K562 (cell line): ENCODE measurements at regions not wholly inside any gene's neighbourhood (a gene's known extent, or its start where the extent isn't known, plus 50 kb on each side); places are given as distances from the start of the nearest gene placed in this dataset.

Source experiments
- ATAC-seq: fragments of 200-7000 bp; cut with Tn5 transposase; 3 replicates; pipeline ENCODE4 v1.9.1; 2020; ENCODE audit warnings: moderate library complexity
- BruUV-seq: library from RNA; stranded (reverse); fragments of 400-500 nt; replicated peaks from 2 replicates; lab custom pipeline; 2021; lab: Mats Ljungman, UMichigan
- CTCF ChIA-PET: fragments of 300-600 bp; formaldehyde crosslinking; extraction: SDS; loops from one replicate; lab custom pipeline; 2021; ENCODE audit warnings: low intra/inter-chr PET ratio; lab: Yijun Ruan, JAX
- POLR2A ChIA-PET: fragments of 300-600, 350-650 bp; sonication (Branson Sonifier 250); formaldehyde crosslinking; extraction: SDS; loops from one replicate; lab custom pipeline; 2021; ENCODE audit warnings: antibody characterized with exemption, inconsistent platforms; lab: Yijun Ruan, JAX
- DNase-seq, 4 experiments: peaks; one replicate each; pipeline versions ENCODE4 v3.0.0 to v3.0.0-alpha.2; 2011 to 2018; ENCODE audit warnings: low spot score in 3 of 4, mixed read lengths in 3 of 4; ENCODE audit errors: extremely low read depth in 1 of 4
- FAIRE-seq: peaks from 2 replicates; lab custom pipeline; 2011; peaks lifted over from hg19 to GRCh38; lab: Jason Lieb, UNC
- H2AFZ ChIP-seq: 2 replicates; pipeline ENCODE4 v1.6.0; 2011; ENCODE audit warnings: low read depth, low read length, control low read depth, inconsistent platforms
- H3K27ac ChIP-seq: fragments of 200-600 bp; 3 replicates; pipeline ENCODE4 v1.8.0; 2011; ENCODE audit warnings: low read depth, mild to moderate bottlenecking, control low read depth, inconsistent platforms, low read length, moderate library complexity, mixed read lengths; ENCODE audit errors: extremely low read depth
- H3K27me3 ChIP-seq, 2 experiments: fragments of 300-600 bp in 1 of 2; 2 replicates in 1 of 2; 3 replicates in 1 of 2; pipeline versions ENCODE4 v1.6.0 to v1.8.0; 2011; ENCODE audit warnings: inconsistent platforms in 2 of 2, low read length in 2 of 2, mild to moderate bottlenecking in 1 of 2, mixed read lengths in 1 of 2, moderate library complexity in 1 of 2; ENCODE audit not compliant: control insufficient read depth in 2 of 2, insufficient read depth in 2 of 2
- H3K36me3 ChIP-seq: fragments of 300-600 bp; 3 replicates; pipeline ENCODE4 v1.8.0; 2011; ENCODE audit warnings: mild to moderate bottlenecking, low read length, inconsistent platforms; ENCODE audit not compliant: control insufficient read depth, insufficient read depth
- H3K4me1 ChIP-seq, 2 experiments: fragments of 200-600 bp in 1 of 2; replicated peaks in 1 of 2; 2 replicates in 1 of 2; 3 replicates in 1 of 2; pipeline versions ENCODE4 v1.5.1 to v1.8.0; 2011; ENCODE audit warnings: inconsistent platforms in 2 of 2, low read length in 2 of 2, mild to moderate bottlenecking in 1 of 2, mixed read lengths in 1 of 2, moderate library complexity in 1 of 2; ENCODE audit not compliant: control insufficient read depth in 2 of 2, insufficient read depth in 2 of 2
- H3K4me2 ChIP-seq: 2 replicates; pipeline ENCODE4 v1.6.1; 2011; ENCODE audit warnings: low read length, control low read depth, inconsistent platforms, mixed read lengths; ENCODE audit not compliant: insufficient read depth
- H3K4me3 ChIP-seq: fragments of 200-600 bp; sonication (generic), shearing (Covaris generic); 2 replicates; pipeline ENCODE4 v1.5.1; 2016; ENCODE audit warnings: control low read depth, inconsistent platforms
- H3K79me2 ChIP-seq: fragments of 200-600 bp; 3 replicates; pipeline ENCODE4 v1.8.0; 2011; ENCODE audit warnings: low read length, inconsistent platforms; ENCODE audit not compliant: control insufficient read depth, insufficient read depth
- H3K9ac ChIP-seq, 2 experiments: 2 replicates each; pipeline versions ENCODE4 v1.6.0 to v1.6.1; 2011; ENCODE audit warnings: low read depth in 2 of 2, low read length in 2 of 2, control low read depth in 1 of 2, inconsistent platforms in 1 of 2, mild to moderate bottlenecking in 1 of 2, mixed read lengths in 1 of 2; ENCODE audit not compliant: insufficient read depth in 1 of 2
- H3K9me1 ChIP-seq: one replicate; pipeline ENCODE4 v1.6.0; 2011; ENCODE audit warnings: inconsistent platforms, mild to moderate bottlenecking, low read length, moderate library complexity; ENCODE audit not compliant: control insufficient read depth, insufficient read depth
- H3K9me3 ChIP-seq: replicated peaks from 2 replicates; pipeline ENCODE4 v1.5.1; 2011; ENCODE audit warnings: low read depth, low read length, inconsistent platforms; ENCODE audit not compliant: control insufficient read depth, insufficient read depth
- H4K20me1 ChIP-seq: replicated peaks from 2 replicates; pipeline ENCODE4 v1.6.1; 2011; ENCODE audit warnings: low read length, inconsistent platforms, mixed read lengths; ENCODE audit not compliant: control insufficient read depth, insufficient read depth
- ASH1L ChIP-seq: fragments of 450-650 bp; IDR thresholded peaks from 2 replicates; pipeline ENCODE4 v1.6.1; 2018; ENCODE audit warnings: borderline replicate concordance, mild to moderate bottlenecking, low read depth; ENCODE audit not compliant: partially characterized antibody
- ATF1 ChIP-seq, 2 experiments: fragments of 450-650 bp in 1 of 2; IDR thresholded peaks; 2 replicates each; pipeline ENCODE4 v1.6.1; 2016; ENCODE audit warnings: missing compliant biosample characterization in 1 of 2, missing genetic modification characterization in 1 of 2
- BMI1 ChIP-seq: fragments of 150-350 bp; IDR thresholded peaks from 2 replicates; pipeline ENCODE4 v1.6.1; 2014; ENCODE audit warnings: low read length
- DDX20 ChIP-seq: fragments of 450-650 bp; IDR thresholded peaks from 2 replicates; pipeline ENCODE4 v1.6.1; 2016; ENCODE audit warnings: missing genetic modification characterization, low read depth, mild to moderate bottlenecking, missing compliant biosample characterization, moderate library complexity
- ELF4 ChIP-seq: fragments of 450-650 bp; formaldehyde crosslinking; IDR thresholded peaks from 2 replicates; pipeline ENCODE4 v1.4.0; 2022; ENCODE audit warnings: missing genetic modification characterization
- ESRRB ChIP-seq: fragments of 250-450 bp; sonication (Bioruptor Pico); IDR thresholded peaks from 2 replicates; pipeline ENCODE4 v1.5.0; 2020; ENCODE audit warnings: mild to moderate bottlenecking, moderate library complexity, borderline replicate concordance
- ILF3 ChIP-seq: fragments of 450-650 bp; IDR thresholded peaks from 2 replicates; pipeline ENCODE4 v1.6.1; 2018; ENCODE audit warnings: antibody characterized with exemption, mild to moderate bottlenecking, moderate library complexity, borderline replicate concordance
- MAFG ChIP-seq: fragments of 450-650 bp; conservative IDR thresholded peaks from 2 replicates; pipeline ENCODE4 v1.6.1; 2016; ENCODE audit warnings: missing genetic modification characterization, missing compliant biosample characterization
- SIN3B ChIP-seq: fragments of 450-650 bp; IDR thresholded peaks from 2 replicates; pipeline ENCODE4 v1.6.1; 2017; ENCODE audit warnings: low read depth, mild to moderate bottlenecking, moderate library complexity
- TCFL5 ChIP-seq: fragments of 250-450 bp; sonication (Bioruptor Pico); conservative IDR thresholded peaks from 2 replicates; pipeline ENCODE4 v1.6.1; 2021; ENCODE audit warnings: mild to moderate bottlenecking, moderate library complexity, matching md5 sums
- ZFP1 ChIP-seq: fragments of 450-650 bp; formaldehyde crosslinking; IDR thresholded peaks from 2 replicates; pipeline ENCODE4 v1.4.0; 2020; ENCODE audit warnings: mild to moderate bottlenecking, mixed read lengths
- ZNF165 ChIP-seq: fragments of 250-450 bp; sonication (Bioruptor Pico); IDR thresholded peaks from 2 replicates; pipeline ENCODE4 v1.4.0; 2020; ENCODE audit warnings: borderline replicate concordance
- ZNF23 ChIP-seq: fragments of 250-450 bp; sonication (Bioruptor Pico); IDR thresholded peaks from 2 replicates; pipeline ENCODE4 v1.4.0; 2020; ENCODE audit warnings: mild to moderate bottlenecking
- ZNF282 ChIP-seq: sonication (generic); formaldehyde crosslinking; IDR thresholded peaks from 2 replicates; pipeline ENCODE4 v1.8.1; 2023; ENCODE audit warnings: missing genetic modification reagents
- WGBS: fragments of 100-300 bp; shearing (Covaris generic); methylation state at CpG from one replicate; pipeline ENCODE4 v1.1.6; 2016; ENCODE audit warnings: low coverage, mixed read lengths; ENCODE audit not compliant: insufficient coverage; ENCODE audit errors: missing lambda C conversion rate; 5-methylcytosine and 5-hydroxymethylcytosine counted together
- in situ Hi-C: fragments of 300-500 bp; cut with MboI; formaldehyde crosslinking; loops from 4 replicates; pipeline ENCODE4 v1.15.0; 2018; ENCODE audit warnings: inconsistent platforms, mixed read lengths
- intact Hi-C: fragments of 100-400 bp; cut with micrococcal nuclease; formaldehyde crosslinking; loops from 2 replicates; pipeline ENCODE4 v1.14.2; 2022
- TF ChIP-seq, protein P1 (sequence below): fragments of 250-450 bp; sonication (Bioruptor Pico); IDR thresholded peaks from 2 replicates; pipeline ENCODE4 v1.4.0; 2020
- TF ChIP-seq, protein P2 (sequence below): fragments of 450-650 bp; IDR thresholded peaks from 2 replicates; pipeline ENCODE4 v1.6.1; 2018; ENCODE audit not compliant: partially characterized antibody

DNA sequence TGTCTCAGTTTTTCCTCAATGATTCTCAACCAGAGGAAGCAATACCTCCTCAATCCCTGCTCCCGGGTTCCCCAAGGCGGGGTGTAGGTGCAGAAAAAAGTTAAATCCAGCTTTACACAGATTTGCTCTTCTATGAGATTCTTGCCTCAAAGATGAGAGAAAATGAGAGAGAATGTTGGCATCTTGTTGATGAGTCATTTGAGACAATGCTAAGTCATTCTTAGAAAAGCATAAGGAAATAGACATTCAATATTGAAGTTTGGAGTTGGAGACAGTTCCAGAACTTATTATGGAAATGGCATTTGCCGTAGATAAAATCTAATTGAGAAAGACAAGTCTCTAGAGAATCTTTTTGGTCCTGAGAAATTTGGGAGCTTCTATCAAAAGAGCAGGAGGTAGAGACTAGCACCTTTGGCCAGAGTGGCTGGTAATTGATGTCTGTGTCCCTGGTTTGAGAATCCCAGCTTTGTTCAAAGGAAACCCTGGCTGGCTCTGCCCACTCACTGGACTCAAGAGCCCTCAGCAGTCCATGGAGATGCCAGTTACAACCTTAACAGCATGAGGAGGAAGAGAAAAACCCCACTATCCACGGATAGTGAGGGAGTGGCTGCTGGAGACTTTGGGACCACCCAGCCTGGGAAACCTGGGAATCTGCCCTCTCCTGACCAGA lies 181.2 kb downstream of the FAM124B start (continued):
- TF ChIP-seq, protein P1, sequence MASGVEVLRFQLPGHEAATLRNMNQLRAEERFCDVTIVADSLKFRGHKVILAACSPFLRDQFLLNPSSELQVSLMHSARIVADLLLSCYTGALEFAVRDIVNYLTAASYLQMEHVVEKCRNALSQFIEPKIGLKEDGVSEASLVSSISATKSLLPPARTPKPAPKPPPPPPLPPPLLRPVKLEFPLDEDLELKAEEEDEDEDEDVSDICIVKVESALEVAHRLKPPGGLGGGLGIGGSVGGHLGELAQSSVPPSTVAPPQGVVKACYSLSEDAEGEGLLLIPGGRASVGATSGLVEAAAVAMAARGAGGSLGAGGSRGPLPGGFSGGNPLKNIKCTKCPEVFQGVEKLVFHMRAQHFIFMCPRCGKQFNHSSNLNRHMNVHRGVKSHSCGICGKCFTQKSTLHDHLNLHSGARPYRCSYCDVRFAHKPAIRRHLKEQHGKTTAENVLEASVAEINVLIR (CRISPR knock-in tag), result no peak
- no peak for TF ChIP-seq ZFP1 (CRISPR knock-in tag)
- no peak for TF ChIP-seq ESRRB (CRISPR knock-in tag)
- TF ChIP-seq ZNF165 (CRISPR knock-in tag), result no peak
- 0 out of 2 replicates have a peak, but pooled peaks have one; percentile 28 for TF ChIP-seq MAFG (tag)

- ChIA-PET POLR2A (no interaction called here), CTCF (no interaction called here)
- Histone ChIP-seq H3K79me2 (no peaks in the 10 kb centered on the region), H3K36me3 (no peaks in the 10 kb centered on the region), H3K4me2 (no peak overlapping the region), H3K27ac (no peak overlapping the region), H3K4me1 (no peaks in the 10 kb centered on the region), H3K4me3 (no peak overlapping the region), H4K20me1 (no peaks in the 10 kb centered on the region), H3K9ac (no peak overlapping the region), H3K27me3 (no peaks in the 10 kb centered on the region), H3K9me1 (no peaks in the 10 kb centered on the region), H2AFZ (no peak overlapping the region), H3K9me3 (no peaks in the 10 kb centered on the region)
- intact Hi-C loops, result no loop called here
- DNase-seq (no peak), ATAC-seq (no peak), FAIRE-seq (no peak)
- 6% methylated on average over 5 of the region's 5 CpGs for WGBS
- BruUV-seq, result no TSS peak
- in situ Hi-C loops, result no loop called here
- no peak for TF ChIP-seq ZNF23 (CRISPR knock-in tag)
- TF ChIP-seq ELF4 (CRISPR knock-in tag), result no peak
- no peak for TF ChIP-seq ASH1L
- TF ChIP-seq DDX20 (tag), result no peak
- no peak for TF ChIP-seq TCFL5 (CRISPR knock-in tag)
- no peak for TF ChIP-seq ATF1 (CRISPR knock-in tag; IDR thresholded peaks at IDR 0.05)
- no peak for TF ChIP-seq ATF1 (tag; IDR thresholded peaks at IDR 0.05)
- no peak for TF ChIP-seq ILF3
- no peak for TF ChIP-seq BMI1
- no peak for TF ChIP-seq ZNF282 (CRISPR knock-in tag)
- TF ChIP-seq, protein P2, sequence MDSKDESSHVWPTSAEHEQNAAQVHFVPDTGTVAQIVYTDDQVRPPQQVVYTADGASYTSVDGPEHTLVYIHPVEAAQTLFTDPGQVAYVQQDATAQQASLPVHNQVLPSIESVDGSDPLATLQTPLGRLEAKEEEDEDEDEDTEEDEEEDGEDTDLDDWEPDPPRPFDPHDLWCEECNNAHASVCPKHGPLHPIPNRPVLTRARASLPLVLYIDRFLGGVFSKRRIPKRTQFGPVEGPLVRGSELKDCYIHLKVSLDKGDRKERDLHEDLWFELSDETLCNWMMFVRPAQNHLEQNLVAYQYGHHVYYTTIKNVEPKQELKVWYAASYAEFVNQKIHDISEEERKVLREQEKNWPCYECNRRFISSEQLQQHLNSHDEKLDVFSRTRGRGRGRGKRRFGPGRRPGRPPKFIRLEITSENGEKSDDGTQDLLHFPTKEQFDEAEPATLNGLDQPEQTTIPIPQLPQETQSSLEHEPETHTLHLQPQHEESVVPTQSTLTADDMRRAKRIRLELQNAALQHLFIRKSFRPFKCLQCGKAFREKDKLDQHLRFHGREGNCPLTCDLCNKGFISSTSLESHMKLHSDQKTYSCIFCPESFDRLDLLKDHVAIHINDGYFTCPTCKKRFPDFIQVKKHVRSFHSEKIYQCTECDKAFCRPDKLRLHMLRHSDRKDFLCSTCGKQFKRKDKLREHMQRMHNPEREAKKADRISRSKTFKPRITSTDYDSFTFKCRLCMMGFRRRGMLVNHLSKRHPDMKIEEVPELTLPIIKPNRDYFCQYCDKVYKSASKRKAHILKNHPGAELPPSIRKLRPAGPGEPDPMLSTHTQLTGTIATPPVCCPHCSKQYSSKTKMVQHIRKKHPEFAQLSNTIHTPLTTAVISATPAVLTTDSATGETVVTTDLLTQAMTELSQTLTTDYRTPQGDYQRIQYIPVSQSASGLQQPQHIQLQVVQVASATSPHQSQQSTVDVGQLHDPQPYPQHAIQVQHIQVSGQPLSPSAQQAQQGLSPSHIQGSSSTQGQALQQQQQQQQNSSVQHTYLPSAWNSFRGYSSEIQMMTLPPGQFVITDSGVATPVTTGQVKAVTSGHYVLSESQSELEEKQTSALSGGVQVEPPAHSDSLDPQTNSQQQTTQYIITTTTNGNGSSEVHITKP, result no peak
- no peak for TF ChIP-seq SIN3B
Observed at GRCh38 chr2:224219781-224220180, 180.7 kb upstream of the SERPINE2 start.
